ENCODE measurements at regions not wholly inside any gene's neighbourhood (a gene's known extent, or its start where the extent isn't known, plus 50 kb on each side); places are given as distances from the start of the nearest gene placed in this dataset.

GRCh38 chr5:163938595-163938994, 433.2 kb downstream of the MAT2B start:
- no CpG with 5 or more reads among the region's 1 CpG for WGBS (ENCODE audit: insufficient coverage)
- no peak for ATAC-seq
- peaks cover 0 to 5% of the 10 kb centered on the region in 2 donors for H3K4me1 Mint-ChIP-seq
- H3K4me3 Mint-ChIP-seq = no peak overlapping the region
- H3K36me3 Mint-ChIP-seq = peaks cover 14% of the 10 kb centered on the region
- no peaks in the 10 kb centered on the region for H3K9me3 ChIP-seq (ENCODE audit: control insufficient read depth, insufficient read depth, low read length)
- H3K27me3 Mint-ChIP-seq (ENCODE audit: low read depth in 2 of 2) = peaks cover 5 to 10% of the 10 kb centered on the region in 2 donors
- H3K9me3 Mint-ChIP-seq = peaks cover 2 to 12% of the 10 kb centered on the region in 2 donors
- DNase-seq = no peak
- TF ChIP-seq CTCF (IDR thresholded peaks at IDR 0.05) = no peak
- no peak overlapping the region for H3K27ac ChIP-seq (ENCODE audit: low read length)
- H3K36me3 ChIP-seq (ENCODE audit: control insufficient read depth, insufficient read depth, low read length) = no peaks in the 10 kb centered on the region
- no peaks in the 10 kb centered on the region for H3K27me3 ChIP-seq (ENCODE audit: control insufficient read depth, insufficient read depth, low read length)
- H3K27ac Mint-ChIP-seq = no peak overlapping the region
- intact Hi-C loops (cut with micrococcal nuclease) = no loop called here
- H3K4me1 ChIP-seq (ENCODE audit: control insufficient read depth, insufficient read depth, low read length) = no peaks in the 10 kb centered on the region
- H3K4me3 ChIP-seq (ENCODE audit: low read length) = no peak overlapping the region

- Histone ChIP-seq H3K4me3 (ENCODE audit: low read length) (no peak overlapping the region), H3K27me3 (ENCODE audit: control insufficient read depth, insufficient read depth, low read length) (no peaks in the 10 kb centered on the region), H3K27ac (ENCODE audit: low read length) (no peak overlapping the region), H3K4me1 (ENCODE audit: control insufficient read depth, insufficient read depth, low read length) (no peaks in the 10 kb centered on the region), H3K36me3 (ENCODE audit: control insufficient read depth, insufficient read depth, low read length) (no peaks in the 10 kb centered on the region), H3K9me3 (ENCODE audit: control insufficient read depth, insufficient read depth, low read length) (no peaks in the 10 kb centered on the region)
- peaks cover 0 to 5% of the 10 kb centered on the region in 2 donors for H3K4me1 Mint-ChIP-seq
- intact Hi-C loops (cut with micrococcal nuclease) = no loop called here
- no peak overlapping the region for H3K27ac Mint-ChIP-seq
- DNase-seq (no peak), ATAC-seq (no peak)
- no peaks in the 10 kb centered on the region for H3K36me3 Mint-ChIP-seq
- H3K27me3 Mint-ChIP-seq (ENCODE audit: low read depth in 2 of 2) = no peaks in the 10 kb centered on the region
- H3K9me3 Mint-ChIP-seq = no peaks in the 10 kb centered on the region
- no peak overlapping the region for H3K4me3 Mint-ChIP-seq
- TF ChIP-seq CTCF (IDR thresholded peaks at IDR 0.05) = no peak
- WGBS (ENCODE audit: insufficient coverage) = 100% methylated on average over 1 of the region's 4 CpGs
Measured at GRCh38 chr5:163941079-163941478, 435.7 kb downstream of the MAT2B start.

GRCh38 chr5:163943546-163943945, 438.1 kb downstream of the MAT2B start:
- DNase-seq (no peak), ATAC-seq (no peak)
- no peaks in the 10 kb centered on the region for H3K27me3 ChIP-seq (ENCODE audit: control insufficient read depth, insufficient read depth, low read length)
- WGBS (ENCODE audit: insufficient coverage) = no CpG with 5 or more reads among the region's 1 CpG
- Mint-ChIP-seq H3K9me3 (no peaks in the 10 kb centered on the region), H3K36me3 (no peaks in the 10 kb centered on the region), H3K27ac (no peak overlapping the region), H3K4me3 (no peak overlapping the region), H3K4me1 (peaks cover 0 to 5% of the 10 kb centered on the region in 2 donors), H3K27me3 (ENCODE audit: low read depth in 2 of 2) (no peaks in the 10 kb centered on the region)
- no peaks in the 10 kb centered on the region for H3K4me1 ChIP-seq (ENCODE audit: control insufficient read depth, insufficient read depth, low read length)
- no peaks in the 10 kb centered on the region for H3K9me3 ChIP-seq (ENCODE audit: control insufficient read depth, insufficient read depth, low read length)
- no peak overlapping the region for H3K27ac ChIP-seq (ENCODE audit: low read length)
- TF ChIP-seq CTCF (IDR thresholded peaks at IDR 0.05) = no peak
- intact Hi-C loops (cut with micrococcal nuclease) = no loop called here
- H3K36me3 ChIP-seq (ENCODE audit: control insufficient read depth, insufficient read depth, low read length) = no peaks in the 10 kb centered on the region
- H3K4me3 ChIP-seq (ENCODE audit: low read length) = no peak overlapping the region

- no peaks in the 10 kb centered on the region for H3K9me3 ChIP-seq (ENCODE audit: control insufficient read depth, insufficient read depth, low read length)
- no peaks in the 10 kb centered on the region for H3K27me3 ChIP-seq (ENCODE audit: control insufficient read depth, insufficient read depth, low read length)
- no peaks in the 10 kb centered on the region for H3K27me3 Mint-ChIP-seq (ENCODE audit: low read depth in 2 of 2)
- no peak overlapping the region for H3K4me3 Mint-ChIP-seq
- H3K36me3 ChIP-seq (ENCODE audit: control insufficient read depth, insufficient read depth, low read length) = no peaks in the 10 kb centered on the region
- H3K4me1 Mint-ChIP-seq = peaks cover 0 to 5% of the 10 kb centered on the region in 2 donors
- no peak for ATAC-seq
- H3K27ac Mint-ChIP-seq = no peak overlapping the region
- intact Hi-C loops (cut with micrococcal nuclease) = no loop called here
- H3K27ac ChIP-seq (ENCODE audit: low read length) = no peak overlapping the region
- no peak for DNase-seq
- TF ChIP-seq CTCF (IDR thresholded peaks at IDR 0.05) = no peak
- no peaks in the 10 kb centered on the region for H3K9me3 Mint-ChIP-seq
- no peaks in the 10 kb centered on the region for H3K4me1 ChIP-seq (ENCODE audit: control insufficient read depth, insufficient read depth, low read length)
- H3K36me3 Mint-ChIP-seq = no peaks in the 10 kb centered on the region
- no peak overlapping the region for H3K4me3 ChIP-seq (ENCODE audit: low read length)
Measured at GRCh38 chr5:163944738-163945137, 439.3 kb downstream of the MAT2B start.

Measured in natural killer cell (primary cell).